ENCODE measurements at regions not wholly inside any gene's neighbourhood (a gene's known extent, or its start where the extent isn't known, plus 50 kb on each side); places are given as distances from the start of the nearest gene placed in this dataset.

- in situ Hi-C loops (cut with MboI), result no loop called here
- RAD21 ChIA-PET (ENCODE audit: unreplicated experiment), result no interaction called here
- Histone ChIP-seq H3K36me3 (ENCODE audit: control insufficient read depth in 2 of 2, insufficient read depth in 2 of 2, low read length in 1 of 2) (no peaks in the 10 kb centered on the region), H3K4me2 (ENCODE audit: control insufficient read depth, insufficient read depth) (no peak overlapping the region), H3K27ac (ENCODE audit: control insufficient read depth, insufficient read depth) (no peak overlapping the region), H3K9me3 (replicated peaks; ENCODE audit: control insufficient read depth, insufficient read depth, low read length) (no peaks in the 10 kb centered on the region), H3K79me2 (ENCODE audit: control insufficient read depth, insufficient read depth, low read length) (no peaks in the 10 kb centered on the region), H4K20me1 (ENCODE audit: control insufficient read depth, insufficient read depth) (no peaks in the 10 kb centered on the region), H3K4me1 (ENCODE audit: control insufficient read depth, insufficient read depth, low read length) (no peaks in the 10 kb centered on the region), H3K4me3 (no peak overlapping the region), H2AFZ (ENCODE audit: control insufficient read depth, low read depth, low read length) (no peak overlapping the region), H3K9ac (ENCODE audit: control insufficient read depth, insufficient read depth, low read length) (no peak overlapping the region), H3K27me3 (replicated peaks in 1 of 2; ENCODE audit: control insufficient read depth in 2 of 2, insufficient read depth in 2 of 2, low read length in 1 of 2) (peaks cover 3% of the 10 kb centered on the region in 2 experiments; a peak in 3 of 4 replicates)
- no TSS peak for BruUV-seq (replicated peaks)
- DNase-seq (ENCODE audit: low read depth, low spot score) (no peak), ATAC-seq (no peak), FAIRE-seq (no peak)
- POLR2A ChIA-PET, result no interaction called here
- WGBS (ENCODE audit: insufficient coverage, insufficient replicate concordance, low lambda C conversion rate, missing lambda C conversion rate), result 55% methylated on average over 7 of the region's 7 CpGs
- intact Hi-C loops (cut with micrococcal nuclease; ENCODE audit: unreplicated experiment), result no loop called here
- SMC1A ChIA-PET (ENCODE audit: uncharacterized antibody, unreplicated experiment), result no interaction called here
- CTCF ChIA-PET, result no interaction called here
- TF ChIP-seq JUND (IDR thresholded peaks at IDR 0.05; ENCODE audit: low read depth, low read length) (no peak), ZZZ3 (IDR thresholded peaks at IDR 0.05; ENCODE audit: control insufficient read depth, insufficient read length, low read depth) (no peak), ZNF687 (IDR thresholded peaks at IDR 0.05) (no peak), WRNIP1 (IDR thresholded peaks at IDR 0.05; ENCODE audit: borderline replicate concordance, low read depth, low read length) (no peak), CBFB (IDR thresholded peaks at IDR 0.05; ENCODE audit: low read depth) (no peak), DPF2 (IDR thresholded peaks at IDR 0.05) (no peak), TAF1 (IDR thresholded peaks at IDR 0.05; ENCODE audit: borderline replicate concordance, low read depth, low read length) (no peak), SKIL (IDR thresholded peaks at IDR 0.05; ENCODE audit: low read depth, poor library complexity, severe bottlenecking) (no peak), USF1 (IDR thresholded peaks at IDR 0.05; ENCODE audit: borderline replicate concordance, extremely low read length, insufficient read depth, low read depth, low read length) (no peak), RAD21 (IDR thresholded peaks at IDR 0.05; ENCODE audit: insufficient read depth, low read depth, low read length) (no peak), MEF2B (IDR thresholded peaks at IDR 0.05; ENCODE audit: partially characterized antibody, poor library complexity, severe bottlenecking) (no peak), ZSCAN29 (IDR thresholded peaks at IDR 0.05) (no peak), ZNF592 (IDR thresholded peaks at IDR 0.05) (no peak), MTA3 (IDR thresholded peaks at IDR 0.05; ENCODE audit: borderline replicate concordance, low read length) (no peak), TBL1XR1 (IDR thresholded peaks at IDR 0.05; ENCODE audit: low read depth, low read length) (no peak)
Observed at GRCh38 chr19:33910922-33911321, 114.3 kb downstream of the KCTD15 start.

All from GM12878 (cell line).